Vagina (tissue), 2 donors: ENCODE measurements at regions not wholly inside any gene's neighbourhood (a gene's known extent, or its start where the extent isn't known, plus 50 kb on each side); places are given as distances from the start of the nearest gene placed in this dataset.

ENCODE experiments used
- POLR2A ChIP-seq, 2 donors: fragments of 450-650 bp; IDR thresholded peaks; one replicate each; pipeline ENCODE4 v1.6.1; 2017; ENCODE audit warnings: antibody characterized with exemption in 2 of 2, mild to moderate bottlenecking in 2 of 2, moderate library complexity in 2 of 2
- POLR2AphosphoS5 ChIP-seq, 2 donors: sonication (generic); formaldehyde crosslinking; IDR thresholded peaks; one replicate each; pipeline ENCODE4 v1.9.0; 2017; ENCODE audit warnings: antibody characterized with exemption in 2 of 2, mild to moderate bottlenecking in 2 of 2, low read depth in 1 of 2; ENCODE audit not compliant: insufficient read depth in 1 of 2
- TF ChIP-seq, protein P1 (sequence below), 3 experiments: fragments of 450-650 bp in 2 of 3; fragments of 200-600 bp in 1 of 3; sonication (generic) in 1 of 3; IDR thresholded peaks; one replicate each; pipeline ENCODE4 v1.5.1; 2017 to 2019; ENCODE audit warnings: antibody characterized with exemption in 3 of 3, mild to moderate bottlenecking in 2 of 3, moderate library complexity in 2 of 3

DNA sequence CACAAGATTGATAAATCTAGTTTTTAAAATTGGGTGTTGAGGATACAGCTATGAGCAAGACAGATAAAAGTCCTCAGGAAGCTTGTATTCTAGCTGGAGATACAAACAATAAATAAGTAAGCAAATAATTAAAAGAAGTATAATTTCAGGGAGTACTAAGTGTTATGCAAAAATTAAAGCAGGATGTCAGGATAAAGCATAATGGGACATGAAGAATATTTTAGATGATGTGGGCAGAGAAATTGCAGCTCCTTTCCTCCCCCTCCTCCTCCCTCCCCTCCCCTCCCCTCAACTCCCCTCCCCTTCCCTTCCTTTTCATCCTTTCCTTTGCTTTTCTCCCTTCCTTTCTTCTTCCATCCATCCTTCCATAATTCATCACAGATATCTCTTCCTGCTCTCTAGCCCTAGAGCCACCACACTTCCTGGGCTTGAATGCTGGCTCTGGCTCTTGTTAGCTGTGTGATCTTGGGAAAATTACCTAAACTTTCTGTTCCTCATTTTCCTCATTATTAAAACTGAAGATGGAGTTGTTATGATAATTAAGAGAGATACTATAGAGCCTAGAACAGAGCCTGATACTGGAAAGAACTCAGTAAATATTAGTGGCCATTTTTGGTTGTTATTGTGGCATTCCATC, 323.9 kb downstream of the AACS start:
- no peak for TF ChIP-seq POLR2A (IDR thresholded peaks at IDR 0.05)
- TF ChIP-seq POLR2AphosphoS5 (IDR thresholded peaks at IDR 0.05; ENCODE audit: insufficient read depth in 1 of 2, low read depth in 1 of 2) = no peak
- TF ChIP-seq, protein P1, sequence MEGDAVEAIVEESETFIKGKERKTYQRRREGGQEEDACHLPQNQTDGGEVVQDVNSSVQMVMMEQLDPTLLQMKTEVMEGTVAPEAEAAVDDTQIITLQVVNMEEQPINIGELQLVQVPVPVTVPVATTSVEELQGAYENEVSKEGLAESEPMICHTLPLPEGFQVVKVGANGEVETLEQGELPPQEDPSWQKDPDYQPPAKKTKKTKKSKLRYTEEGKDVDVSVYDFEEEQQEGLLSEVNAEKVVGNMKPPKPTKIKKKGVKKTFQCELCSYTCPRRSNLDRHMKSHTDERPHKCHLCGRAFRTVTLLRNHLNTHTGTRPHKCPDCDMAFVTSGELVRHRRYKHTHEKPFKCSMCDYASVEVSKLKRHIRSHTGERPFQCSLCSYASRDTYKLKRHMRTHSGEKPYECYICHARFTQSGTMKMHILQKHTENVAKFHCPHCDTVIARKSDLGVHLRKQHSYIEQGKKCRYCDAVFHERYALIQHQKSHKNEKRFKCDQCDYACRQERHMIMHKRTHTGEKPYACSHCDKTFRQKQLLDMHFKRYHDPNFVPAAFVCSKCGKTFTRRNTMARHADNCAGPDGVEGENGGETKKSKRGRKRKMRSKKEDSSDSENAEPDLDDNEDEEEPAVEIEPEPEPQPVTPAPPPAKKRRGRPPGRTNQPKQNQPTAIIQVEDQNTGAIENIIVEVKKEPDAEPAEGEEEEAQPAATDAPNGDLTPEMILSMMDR (IDR thresholded peaks at IDR 0.05) = no peak
